HT1080 (cell line): ENCODE measurements at regions not wholly inside any gene's neighbourhood (a gene's known extent, or its start where the extent isn't known, plus 50 kb on each side); places are given as distances from the start of the nearest gene placed in this dataset.
A peak's percentile ranks its signal among the peaks of the same experiment; 100 is the strongest.

Experiments
- DNase-seq: peaks from one replicate; pipeline ENCODE4 v3.0.0-alpha.2; 2015; ENCODE audit warnings: low read depth

- DNase-seq, result peak; percentile 27
Measured at GRCh38 chr12:93011100-93011499, 82.0 kb upstream of the EEA1 start.

DNA sequence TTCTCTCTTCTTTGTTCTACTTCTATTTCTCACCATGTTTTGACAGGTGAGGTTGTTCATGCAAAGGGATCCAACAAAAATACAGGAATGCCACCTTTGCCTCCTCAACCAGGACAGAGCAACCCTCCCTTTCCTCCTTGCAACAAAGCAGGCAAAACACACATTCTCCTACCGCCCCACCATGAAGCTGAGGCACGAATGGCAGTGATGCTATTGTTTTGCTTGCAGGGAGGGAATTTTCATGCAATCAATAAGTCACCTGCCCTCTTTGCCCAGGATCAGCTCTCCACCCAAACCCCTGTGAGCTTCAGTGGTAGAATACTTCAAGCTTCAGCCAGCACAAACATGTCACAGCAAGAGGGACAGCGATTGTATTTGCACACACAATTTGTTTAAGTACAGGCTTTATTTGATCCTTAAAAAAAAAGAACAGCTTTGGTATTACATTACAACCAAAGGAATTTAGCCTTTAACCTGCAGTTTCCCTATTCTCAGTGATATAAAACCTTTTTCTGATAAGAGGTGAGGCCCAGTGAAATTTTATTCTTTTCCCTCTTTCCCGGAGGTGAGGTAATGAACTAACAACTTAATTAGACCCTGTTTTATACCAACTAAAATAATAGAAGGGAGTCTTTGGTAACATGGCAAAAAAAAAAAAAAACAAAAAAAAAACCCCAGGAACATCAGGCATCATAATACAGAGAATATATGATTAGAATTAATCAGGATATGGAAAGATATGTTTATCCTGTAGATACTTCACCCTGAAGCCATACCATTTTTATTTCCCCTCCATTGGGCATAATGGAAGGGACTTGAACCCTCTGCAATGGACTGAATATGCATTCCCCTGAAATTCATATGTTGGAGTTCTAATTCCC, 87.0 kb upstream of the EEA1 start:
- DNase-seq, result no peak

DNA sequence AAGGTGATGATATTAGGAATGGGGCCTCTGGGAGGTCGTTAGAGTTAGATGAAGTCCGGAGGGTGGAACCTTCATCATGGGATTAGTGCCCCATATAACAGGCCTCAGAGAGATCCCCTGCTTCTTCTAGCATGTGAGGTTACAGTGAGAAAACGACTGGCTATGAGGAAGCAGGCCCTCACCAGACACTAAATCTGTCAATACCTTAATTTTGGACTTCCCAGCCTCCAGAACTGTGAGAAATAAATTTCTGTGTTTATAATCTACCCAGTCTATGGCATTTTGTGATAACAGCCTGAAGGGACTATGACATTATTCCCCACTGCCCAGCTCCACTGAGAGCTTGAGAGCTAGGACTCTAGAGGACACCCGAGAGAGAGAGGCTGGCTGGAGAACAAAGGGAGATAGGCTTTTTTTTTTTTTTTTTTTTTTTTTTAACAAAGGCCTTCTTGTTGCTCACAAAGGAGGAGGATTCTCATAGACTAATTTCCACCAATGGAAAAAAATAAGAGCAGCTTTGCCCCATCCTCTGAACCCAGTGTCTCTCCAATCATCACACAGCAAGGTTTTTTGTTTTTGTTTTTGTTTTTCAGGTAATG, 87.8 kb upstream of the EEA1 start:
- DNase-seq, result no peak

DNA sequence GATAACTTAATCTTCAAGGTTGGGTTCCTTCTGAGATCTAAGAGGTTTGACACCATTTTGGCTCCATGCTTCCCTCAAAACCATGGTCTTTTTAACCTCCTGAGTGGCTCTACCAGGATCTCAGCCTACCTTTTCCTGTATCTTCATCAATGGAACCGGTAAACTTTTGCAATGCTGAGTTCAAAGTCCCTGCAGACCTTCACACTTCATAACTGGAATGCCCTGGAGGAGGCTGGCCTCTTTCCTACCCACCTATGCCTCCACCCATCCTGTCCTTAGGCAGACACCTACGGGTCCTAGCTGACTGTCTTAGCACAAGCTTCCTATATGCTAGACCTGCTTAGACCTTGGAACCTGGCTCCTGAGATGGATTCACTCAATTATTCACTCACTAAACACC, 89.5 kb upstream of the EEA1 start:
- DNase-seq, result no peak

DNA sequence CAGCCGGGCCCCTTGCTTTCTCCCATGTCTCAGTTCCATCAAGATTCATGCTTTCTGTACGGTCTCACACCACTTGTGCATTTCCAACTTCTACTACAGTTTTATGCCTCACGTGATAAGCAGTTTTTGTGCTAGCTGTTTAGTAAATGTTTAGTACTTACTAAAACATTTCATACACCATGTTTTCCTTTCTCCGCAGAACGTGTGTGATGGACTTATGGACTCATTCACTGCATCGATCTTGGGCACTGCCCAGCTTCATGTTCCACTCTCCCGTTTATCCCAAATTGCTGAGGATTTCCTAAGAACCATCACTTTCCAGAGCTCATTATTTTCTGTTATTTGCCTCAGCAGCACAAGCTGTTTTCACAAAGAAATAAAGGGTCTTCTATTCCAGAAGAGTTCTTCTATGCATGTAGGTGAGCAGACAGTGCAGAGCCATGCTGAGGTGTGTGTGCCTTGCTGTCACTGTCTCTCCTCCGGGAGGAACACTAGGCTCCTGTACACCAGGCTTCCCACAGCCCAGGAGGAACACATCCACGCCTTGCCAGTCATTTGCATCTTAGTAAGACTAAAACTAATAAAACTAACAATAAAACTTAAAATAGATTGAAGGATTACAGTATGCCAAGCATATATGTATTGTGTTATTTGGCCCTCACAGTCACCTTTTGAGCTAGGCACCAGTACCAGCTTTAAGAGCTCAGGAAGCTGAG, 90.3 kb upstream of the EEA1 start:
- no peak for DNase-seq

DNA sequence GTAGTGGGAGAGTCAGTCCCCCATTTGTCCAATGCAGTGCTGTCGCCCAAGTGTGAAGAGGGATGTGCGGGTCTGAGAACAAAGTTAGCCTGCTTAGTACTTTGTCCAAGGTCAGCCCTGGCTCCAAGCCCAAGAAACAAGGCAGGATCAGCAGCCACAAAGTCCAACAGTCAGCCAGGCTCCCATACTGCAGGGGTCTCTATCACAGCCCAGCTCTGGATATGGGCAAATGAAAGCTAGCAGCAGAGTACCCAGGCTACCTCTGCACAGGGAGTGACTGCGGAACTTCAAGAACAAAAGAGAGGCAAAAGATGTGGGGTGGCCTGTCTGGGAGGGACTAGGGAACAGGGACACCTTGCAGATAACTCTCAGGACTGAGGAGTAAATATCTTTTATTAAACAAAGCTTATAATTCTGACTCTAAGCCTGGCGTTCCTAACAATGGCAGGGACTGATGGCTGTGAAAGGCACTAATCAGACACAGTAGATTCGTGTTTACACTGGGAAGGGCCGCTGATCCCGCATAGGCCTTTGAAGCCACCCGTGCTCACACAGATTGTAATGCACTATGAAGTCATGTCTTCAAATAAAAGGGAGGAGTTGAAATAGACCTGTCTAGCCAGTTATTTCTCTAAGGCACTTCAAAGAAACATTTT, 91.0 kb upstream of the EEA1 start:
- no peak for DNase-seq

DNA sequence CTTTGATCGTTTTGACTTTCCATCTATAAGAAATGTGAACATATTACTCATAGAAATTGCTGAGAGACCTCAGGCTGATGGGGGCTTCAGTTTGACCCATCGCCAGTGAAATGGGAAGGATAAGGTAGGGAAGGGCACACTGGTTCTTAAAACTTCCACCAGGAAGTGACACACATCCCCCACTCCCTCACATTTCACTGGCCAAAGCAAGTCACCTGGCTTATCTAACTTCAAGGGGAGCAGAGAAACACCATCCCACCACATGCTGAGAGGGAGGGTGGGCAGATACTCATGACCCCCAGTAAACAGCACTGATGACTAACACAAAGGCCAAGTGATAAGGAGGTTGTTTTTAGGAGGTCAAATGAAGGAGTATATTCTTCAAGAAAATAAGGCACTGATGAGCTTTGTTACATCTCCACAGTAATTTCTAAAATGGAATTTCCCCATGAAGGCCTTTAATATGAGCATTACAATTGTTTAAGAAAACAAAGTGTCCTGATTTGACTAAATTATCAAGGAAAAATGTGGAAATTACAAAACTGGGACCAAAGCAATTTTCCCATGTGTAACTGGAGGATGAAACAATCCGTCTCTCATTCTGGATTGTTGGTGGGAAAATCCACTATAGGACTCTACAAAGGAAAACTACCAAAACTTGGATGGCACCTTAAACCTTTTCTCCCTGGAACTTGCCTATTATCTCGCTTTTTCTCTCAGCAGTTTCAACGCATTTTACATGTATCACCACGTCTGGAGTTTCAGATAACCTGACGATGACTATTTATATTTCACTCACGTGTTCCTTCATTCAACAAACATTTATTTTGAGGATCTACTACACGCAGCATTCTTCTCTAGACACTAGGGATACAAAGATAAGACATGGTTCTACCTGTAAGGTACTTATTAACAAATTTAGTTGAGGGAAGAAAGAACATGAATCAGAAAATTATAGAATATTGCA, 91.8 kb upstream of the EEA1 start:
- DNase-seq, result no peak

DNA sequence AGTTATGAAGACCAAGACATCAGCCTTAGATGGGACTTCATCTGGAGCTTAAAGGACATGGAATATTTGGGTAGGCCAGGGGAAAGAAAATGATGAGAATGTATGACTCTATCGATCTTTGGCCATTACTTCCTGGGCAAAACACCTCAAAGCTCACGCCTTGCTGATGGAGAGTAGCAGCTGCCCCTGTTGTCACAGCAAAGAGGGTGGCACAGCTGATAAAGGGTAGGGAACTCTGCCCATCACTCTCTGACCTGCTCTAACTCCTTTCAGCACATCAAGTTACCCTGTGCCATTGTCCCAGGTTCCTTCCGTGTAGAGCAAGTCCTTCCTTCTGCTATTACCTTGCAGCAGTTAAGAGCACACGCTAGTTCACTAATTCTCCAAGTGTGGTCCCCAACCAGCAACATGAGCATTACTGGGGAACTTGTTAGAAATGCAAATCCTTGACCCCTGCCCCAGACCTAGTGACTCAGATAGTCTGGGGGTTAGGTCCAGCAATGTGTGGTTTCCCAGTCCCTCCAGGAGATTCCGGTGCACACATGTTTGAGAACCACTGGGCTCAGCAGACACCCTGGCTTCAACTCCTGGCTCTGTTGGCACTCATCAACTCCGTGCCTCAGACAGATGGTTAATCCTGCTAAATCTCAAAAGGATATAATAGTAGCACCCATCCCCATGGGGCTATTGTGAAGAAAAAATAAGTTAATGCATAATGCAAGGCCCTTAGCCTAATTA, 93.7 kb upstream of the EEA1 start:
- peak; percentile 19 for DNase-seq

DNA sequence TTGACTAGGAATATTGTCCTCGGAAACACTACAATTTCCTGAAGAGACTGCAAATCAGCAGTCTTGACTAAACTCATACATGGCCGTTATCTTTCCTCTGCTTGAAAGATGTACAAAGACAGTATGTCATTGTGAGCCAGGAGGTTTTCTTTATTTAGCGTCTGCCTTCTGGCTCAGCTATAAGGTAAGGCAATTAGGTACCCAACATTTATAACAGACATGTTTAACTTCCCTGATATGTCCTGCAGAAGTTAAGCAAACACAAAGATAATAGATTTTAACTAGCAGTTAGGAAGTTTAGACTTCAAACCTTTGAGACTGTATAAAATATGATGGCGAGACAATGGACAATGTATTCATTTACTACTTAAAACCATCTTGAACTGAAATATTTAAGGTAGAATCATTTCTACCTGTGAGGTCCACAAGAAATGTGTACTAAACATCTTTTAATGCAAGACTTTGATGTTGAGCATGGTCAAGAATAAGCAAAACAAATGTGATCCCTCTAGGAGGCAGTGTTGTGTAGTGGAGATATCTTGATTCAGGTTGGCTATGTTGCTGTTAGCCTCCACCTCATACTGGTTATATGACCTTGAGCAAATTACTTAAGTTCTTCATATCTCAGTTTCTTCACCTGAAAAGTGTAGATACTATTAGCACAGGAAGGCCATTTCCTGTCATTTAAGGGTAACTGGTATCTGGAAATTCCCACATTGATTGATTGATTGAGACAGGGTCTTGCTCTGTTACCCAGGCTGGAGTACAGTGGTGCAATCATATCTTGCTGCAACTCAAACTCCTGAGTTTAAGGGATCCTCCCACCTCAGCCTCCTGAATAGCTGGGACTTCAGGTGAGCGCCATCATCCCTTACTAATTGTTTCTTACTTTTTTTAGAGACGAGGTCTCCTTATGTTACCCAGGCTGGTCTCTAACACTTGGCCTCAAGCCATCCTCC, 96.3 kb upstream of the EEA1 start:
- DNase-seq, result peak; percentile 50

DNA sequence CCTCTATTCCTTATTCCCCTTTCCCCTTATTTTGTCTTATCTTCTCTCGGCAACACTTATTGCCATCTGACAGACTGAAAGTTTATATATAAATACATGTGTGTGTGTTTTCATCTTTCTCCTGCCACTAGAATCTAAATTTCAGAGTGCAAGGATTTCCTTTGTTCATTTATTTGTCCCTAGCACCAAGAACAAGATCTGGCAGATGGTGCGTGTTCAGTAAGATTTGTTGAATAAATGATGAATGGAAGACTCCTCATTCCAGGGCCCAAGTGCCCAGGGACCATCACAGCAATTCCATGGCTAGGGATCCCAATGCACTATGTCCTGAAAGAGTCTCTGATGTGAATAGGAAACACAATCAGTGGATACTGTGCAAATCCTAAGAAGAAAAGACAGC, 97.9 kb upstream of the EEA1 start:
- no peak for DNase-seq

DNA sequence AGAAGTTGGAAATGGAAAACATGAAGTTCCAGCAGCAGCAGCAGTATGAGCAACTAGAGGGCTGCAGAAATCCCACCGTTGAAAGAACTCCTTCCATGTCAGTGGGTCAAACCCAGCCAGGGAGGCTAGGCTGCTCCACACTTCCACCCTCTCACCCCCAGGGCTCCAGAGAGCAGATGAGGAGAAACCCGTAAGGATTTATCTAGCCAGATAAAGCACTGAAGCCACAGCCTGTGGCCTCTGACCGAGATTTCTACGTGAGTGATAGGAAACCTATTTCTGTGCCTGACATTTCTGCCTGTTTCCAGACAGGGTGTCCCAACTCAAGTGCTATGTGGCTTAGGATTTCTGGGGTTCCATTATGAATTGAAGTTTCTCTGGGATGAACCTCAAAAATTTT, 100.0 kb upstream of the EEA1 start:
- DNase-seq, result no peak

- DNase-seq, result no peak
Measured at GRCh38 chr12:93031028-93031427, 101.9 kb upstream of the EEA1 start.

DNA sequence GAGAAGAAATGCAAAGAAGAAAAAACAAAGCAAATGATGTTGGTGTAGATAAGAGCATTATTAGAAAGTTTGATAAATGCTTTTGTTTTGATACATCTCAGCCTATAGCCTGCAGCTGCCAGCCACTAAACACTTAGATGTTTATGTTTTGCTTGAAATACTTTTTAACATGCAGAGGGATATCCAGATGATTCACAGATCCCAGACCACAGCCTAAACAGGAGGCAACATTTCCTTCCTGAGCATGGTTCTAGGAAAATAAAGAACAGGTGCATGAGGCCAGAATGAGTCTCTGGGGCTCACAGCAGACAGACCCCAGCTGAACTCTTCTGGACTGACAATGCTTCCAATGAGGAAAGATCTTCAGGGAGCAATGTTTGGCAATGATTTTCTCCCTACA, 103.7 kb upstream of the EEA1 start:
- DNase-seq, result no peak

- no peak for DNase-seq
Measured at GRCh38 chr12:93033948-93034347, 104.9 kb upstream of the EEA1 start.

- DNase-seq, result peak; percentile 20
Measured at GRCh38 chr12:93039062-93039461, 110.0 kb upstream of the EEA1 start.

- DNase-seq, result no peak
Measured at GRCh38 chr12:93039930-93040329, 110.8 kb upstream of the EEA1 start.

GRCh38 chr12:93040367-93040766, 111.3 kb upstream of the EEA1 start:
- DNase-seq, result no peak

GRCh38 chr12:93041416-93041815, 112.3 kb upstream of the EEA1 start:
- DNase-seq, result no peak

DNA sequence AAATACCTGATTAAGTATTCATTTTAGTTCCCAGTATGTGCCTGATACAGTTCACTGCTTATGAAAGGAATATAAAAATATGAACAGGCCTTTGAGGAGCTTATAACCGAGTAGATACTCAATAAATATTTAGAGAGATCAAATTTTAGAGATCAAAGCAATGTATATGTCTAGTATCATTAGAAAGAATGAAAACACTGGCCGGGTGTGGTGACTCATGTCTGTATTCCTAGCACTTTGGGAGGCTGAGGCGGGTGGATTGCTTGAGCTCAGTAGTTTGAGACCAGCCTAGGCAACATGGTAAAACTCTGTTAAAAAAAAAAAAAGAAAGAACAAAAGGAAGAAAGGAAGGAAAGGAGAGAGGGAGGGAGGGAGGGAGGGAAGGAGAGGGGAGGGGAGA, 113.2 kb upstream of the EEA1 start:
- DNase-seq, result no peak
